Endothelial cell of umbilical vein (primary cell): ENCODE measurements at regions not wholly inside any gene's neighbourhood (a gene's known extent, or its start where the extent isn't known, plus 50 kb on each side); places are given as distances from the start of the nearest gene placed in this dataset.

Source experiments
- BruUV-seq: library from RNA; stranded (reverse); fragments of 400-500 nt; replicated peaks from 2 replicates; lab custom pipeline; 2021; lab: Mats Ljungman, UMichigan
- CTCF ChIA-PET: fragments of 300-600, 350-600 bp; sonication (Branson Sonifier 250); formaldehyde crosslinking; loops from one replicate; lab custom pipeline; 2021; ENCODE audit warnings: antibody characterized with exemption, inconsistent platforms; lab: Charles Lee
- POLR2A ChIA-PET: fragments of 300-600, 350-600 bp; sonication (Branson Sonifier 250); formaldehyde crosslinking; loops from one replicate; lab custom pipeline; 2021; ENCODE audit warnings: antibody characterized with exemption, inconsistent platforms; lab: Charles Lee
- DNase-seq: peaks from one replicate; pipeline ENCODE4 v3.0.0-alpha.2; 2011; ENCODE audit warnings: low read depth, low spot score
- FAIRE-seq: peaks from 2 replicates; lab custom pipeline; 2011; peaks lifted over from hg19 to GRCh38; lab: Jason Lieb, UNC
- H2AFZ ChIP-seq: 2 replicates; pipeline ENCODE4 v1.6.0; 2012; ENCODE audit warnings: low read depth, low read length, control low read depth, inconsistent platforms
- H3K27ac ChIP-seq: 2 replicates; pipeline ENCODE4 v1.5.1; 2011; ENCODE audit warnings: low read depth, mild to moderate bottlenecking, control low read depth, low read length, moderate library complexity; ENCODE audit not compliant: insufficient read depth
- H3K27me3 ChIP-seq, 2 experiments: 2 replicates each; pipeline versions ENCODE4 v1.6.0 to v1.6.1; 2011; ENCODE audit warnings: low read length in 2 of 2, mixed read lengths in 1 of 2; ENCODE audit not compliant: control insufficient read depth in 2 of 2, insufficient read depth in 2 of 2
- H3K36me3 ChIP-seq, 2 experiments: 2 replicates in 1 of 2; 3 replicates in 1 of 2; pipeline ENCODE4 v1.5.1; 2011; ENCODE audit warnings: low read length in 2 of 2, mild to moderate bottlenecking in 1 of 2, moderate library complexity in 1 of 2; ENCODE audit not compliant: control insufficient read depth in 2 of 2, insufficient read depth in 2 of 2; ENCODE audit errors: extremely low read depth in 1 of 2
- H3K4me1 ChIP-seq: 3 replicates; pipeline ENCODE4 v1.5.1; 2011; ENCODE audit warnings: mild to moderate bottlenecking, low read length; ENCODE audit not compliant: control insufficient read depth, insufficient read depth; ENCODE audit errors: extremely low read depth
- H3K4me2 ChIP-seq: 2 replicates; pipeline ENCODE4 v1.6.1; 2011; ENCODE audit warnings: low read length, control low read depth, mixed read lengths; ENCODE audit not compliant: insufficient read depth
- H3K4me3 ChIP-seq, 3 experiments: fragments of 200-600 bp in 1 of 3; sonication (generic), shearing (Covaris generic) in 1 of 3; replicated peaks in 1 of 3; 2 replicates each; pipeline ENCODE4 v1.5.1; 2011 to 2016; ENCODE audit warnings: control low read depth in 3 of 3, low read length in 3 of 3, mild to moderate bottlenecking in 2 of 3, inconsistent platforms in 1 of 3, low read depth in 1 of 3, moderate library complexity in 1 of 3; ENCODE audit not compliant: insufficient read depth in 1 of 3
- H3K79me2 ChIP-seq: 2 replicates; pipeline ENCODE4 v1.6.0; 2012; ENCODE audit warnings: low read length, inconsistent platforms; ENCODE audit not compliant: control insufficient read depth, insufficient read depth
- H3K9ac ChIP-seq: replicated peaks from 2 replicates; pipeline ENCODE3; 2011; ENCODE audit warnings: low read length, control low read depth; ENCODE audit not compliant: insufficient read depth; ENCODE audit errors: extremely low read depth
- H3K9me1 ChIP-seq: replicated peaks from 3 replicates; pipeline ENCODE4 v1.6.0; 2011; ENCODE audit warnings: mild to moderate bottlenecking, low read length; ENCODE audit not compliant: control insufficient read depth, insufficient read depth; ENCODE audit errors: extremely low read depth
- H3K9me3 ChIP-seq: replicated peaks from 2 replicates; pipeline ENCODE4 v1.5.1; 2012; ENCODE audit warnings: low read length, inconsistent platforms; ENCODE audit not compliant: control insufficient read depth, insufficient read depth
- H4K20me1 ChIP-seq: replicated peaks from 2 replicates; pipeline ENCODE3; 2011; ENCODE audit warnings: mild to moderate bottlenecking, low read length; ENCODE audit not compliant: control insufficient read depth, insufficient read depth; ENCODE audit errors: extremely low read depth
- CTCF ChIP-seq, 2 donors: IDR thresholded peaks; 1 replicate in 1 of 2; 2 replicates in 1 of 2; pipeline ENCODE4 v1.5.1; 2011; ENCODE audit warnings: low read length in 2 of 2, mild to moderate bottlenecking in 2 of 2, moderate library complexity in 2 of 2, control low read depth in 1 of 2, inconsistent platforms in 1 of 2, low read depth in 1 of 2; ENCODE audit not compliant: insufficient read depth in 1 of 2; ENCODE audit errors: extremely low read depth in 1 of 2
- EZH2 ChIP-seq: IDR thresholded peaks from 2 replicates; pipeline ENCODE4 v1.6.1; 2012; ENCODE audit warnings: borderline replicate concordance, low read depth, mild to moderate bottlenecking, moderate library complexity, low read length, inconsistent platforms; ENCODE audit not compliant: severe bottlenecking
- FOS ChIP-seq: IDR thresholded peaks from 2 replicates; pipeline ENCODE4 v1.6.1; 2011; ENCODE audit warnings: mild to moderate bottlenecking, low read length, moderate library complexity, borderline replicate concordance; ENCODE audit not compliant: insufficient read depth
- GATA2 ChIP-seq: IDR thresholded peaks from 2 replicates; pipeline ENCODE4 v1.7.0; 2011; ENCODE audit warnings: low read depth, mild to moderate bottlenecking, moderate library complexity, mixed read lengths, low read length; ENCODE audit not compliant: insufficient read length, insufficient read depth
- JUN ChIP-seq: IDR thresholded peaks from 2 replicates; pipeline ENCODE4 v1.6.1; 2011; ENCODE audit warnings: borderline replicate concordance, low read depth; ENCODE audit not compliant: insufficient read length, insufficient read depth
- MAX ChIP-seq: IDR thresholded peaks from 2 replicates; pipeline ENCODE4 v1.6.1; 2011; ENCODE audit not compliant: insufficient read depth, insufficient read length
- MYC ChIP-seq: IDR thresholded peaks from one replicate; pipeline ENCODE4 v1.6.1; 2011; ENCODE audit warnings: mild to moderate bottlenecking, low read depth, low read length
- POLR2A ChIP-seq: IDR thresholded peaks from 2 replicates; pipeline ENCODE4 v1.6.1; 2012; ENCODE audit warnings: low read depth, mild to moderate bottlenecking, control low read depth, low read length
- POLR2AphosphoS5 ChIP-seq: IDR thresholded peaks from 2 replicates; pipeline ENCODE4 v1.6.1; 2012; ENCODE audit warnings: low read depth, mild to moderate bottlenecking, control low read depth, low read length, moderate library complexity; ENCODE audit not compliant: insufficient read depth
- dilution Hi-C: fragments of 300-500 bp; cut with MboI; formaldehyde crosslinking; loops from one replicate; pipeline ENCODE4 v1.15.0; 2019; ENCODE audit warnings: low sequenced_read_pairs; ENCODE audit not compliant: extremely low pct_ligation_motif_present
- intact Hi-C: fragments of 100-400 bp; cut with micrococcal nuclease; formaldehyde crosslinking; loops from one replicate; pipeline ENCODE4 v1.10.0; 2022

- FAIRE-seq (no peak), DNase-seq (no peak)
- intact Hi-C loops (no loop called here), dilution Hi-C loops (no loop called here)
- CTCF ChIA-PET = no interaction called here
- Histone ChIP-seq H3K9me1 (no peaks in the 10 kb centered on the region), H3K36me3 (no peaks in the 10 kb centered on the region), H3K79me2 (no peaks in the 10 kb centered on the region), H3K4me3 (no peak overlapping the region), H3K9me3 (peaks cover 5% of the 10 kb centered on the region), H3K27ac (no peak overlapping the region), H2AFZ (no peak overlapping the region), H3K9ac (no peak overlapping the region), H4K20me1 (no peaks in the 10 kb centered on the region), H3K4me2 (no peak overlapping the region), H3K27me3 (no peaks in the 10 kb centered on the region), H3K4me1 (no peaks in the 10 kb centered on the region)
- POLR2A ChIA-PET = no interaction called here
- BruUV-seq = no TSS peak
- no peak for TF ChIP-seq MYC
- TF ChIP-seq POLR2AphosphoS5 = no peak
- no peak for TF ChIP-seq GATA2
- TF ChIP-seq CTCF (IDR thresholded peaks at IDR 0.05; ENCODE audit: extremely low read depth in 1 of 2, insufficient read depth in 1 of 2, low read depth in 1 of 2, low read length in 2 of 2) = no peak
- TF ChIP-seq JUN = no peak
- TF ChIP-seq FOS = no peak
- no peak for TF ChIP-seq EZH2
- TF ChIP-seq POLR2A = no peak
- TF ChIP-seq MAX = no peak
Measured at GRCh38 chr15:91514147-91514546, 339.4 kb upstream of the SLCO3A1 start.
